Activated CD4-positive, alpha-beta T cell treated with anti-CD3 and anti-CD28 coated beads for 36 hours (primary cell): ENCODE measurements at regions not wholly inside any gene's neighbourhood (a gene's known extent, or its start where the extent isn't known, plus 50 kb on each side); places are given as distances from the start of the nearest gene placed in this dataset.
"Not testable (repeated sequence)": the region's sequence is repeated elsewhere in the genome, so short reads cannot be mapped to it uniquely, and the experiment has no call there.

Source experiments
- ATAC-seq: fragments of 200-7000 bp; cut with Tn5 transposase; one replicate; pipeline ENCODE4 v1.10.0; 2021; ENCODE audit warnings: mild to moderate bottlenecking, moderate library complexity
- CTCF ChIA-PET: fragments of 350-600 bp; sonication (Branson Sonifier 250); formaldehyde crosslinking; loops from one replicate; lab custom pipeline; 2021; ENCODE audit warnings: antibody characterized with exemption; lab: Charles Lee
- POLR2A ChIA-PET: fragments of 350-600 bp; sonication (Branson Sonifier 250); formaldehyde crosslinking; loops from one replicate; lab custom pipeline; 2021; ENCODE audit warnings: antibody characterized with exemption, inconsistent platforms; lab: Charles Lee
- DNase-seq: peaks from one replicate; pipeline ENCODE4 v3.0.0-alpha.2; 2020
- H3K27ac Mint-ChIP-seq: one replicate; pipeline ENCODE4 v1.8.0; 2021; ENCODE audit warnings: mixed read lengths
- H3K27me3 Mint-ChIP-seq: one replicate; pipeline ENCODE4 v1.8.0; 2021; ENCODE audit warnings: mixed read lengths
- H3K36me3 Mint-ChIP-seq: one replicate; pipeline ENCODE4 v1.8.0; 2021; ENCODE audit warnings: low read depth, mixed read lengths
- H3K4me1 Mint-ChIP-seq: one replicate; pipeline ENCODE4 v1.8.0; 2021; ENCODE audit warnings: mixed read lengths
- H3K4me3 Mint-ChIP-seq: one replicate; pipeline ENCODE4 v1.8.0; 2021; ENCODE audit warnings: mild to moderate bottlenecking, moderate library complexity, mixed read lengths
- H3K9me3 Mint-ChIP-seq: one replicate; pipeline ENCODE4 v1.8.0; 2021; ENCODE audit warnings: low read depth, mixed read lengths
- intact Hi-C, 2 experiments: fragments of 100-400 bp; cut with DNase I in 1 of 2; cut with micrococcal nuclease in 1 of 2; formaldehyde crosslinking; loops; one replicate each; pipeline versions ENCODE4 v1.14.2 to v1.15.1; 2022 to 2024; cut with DNase I, micrococcal nuclease

- ChIA-PET POLR2A (no interaction called here), CTCF (no interaction called here)
- Mint-ChIP-seq H3K27me3 (peaks cover 19% of the 10 kb centered on the region), H3K9me3 (peaks cover 4% of the 10 kb centered on the region), H3K36me3 (no peaks in the 10 kb centered on the region), H3K4me3 (no peak overlapping the region), H3K27ac (no peak overlapping the region), H3K4me1 (no peaks in the 10 kb centered on the region)
- no peak for ATAC-seq
- no peak for DNase-seq
- intact Hi-C loops, result no loop called here
These were observed 93.6 kb downstream of the SNRPE start for GRCh38 chr1:203954788-203955552.

- DNase-seq, result no peak
- ATAC-seq, result no peak
- POLR2A ChIA-PET, result no interaction called here
- H3K9me3 Mint-ChIP-seq, result peaks cover 4% of the 10 kb centered on the region
- CTCF ChIA-PET, result interaction anchor here (0.7 kb wide), 1 partner anchor 40 kb away, joined by 4 read pairs; no protein-coding TSS in a partner anchor
- intact Hi-C loops, result no loop called here
- no peak overlapping the region for H3K4me3 Mint-ChIP-seq
- no peak overlapping the region for H3K27ac Mint-ChIP-seq
- no peaks in the 10 kb centered on the region for H3K27me3 Mint-ChIP-seq
- no peaks in the 10 kb centered on the region for H3K4me1 Mint-ChIP-seq
- no peaks in the 10 kb centered on the region for H3K36me3 Mint-ChIP-seq
These were observed 104.2 kb upstream of the SOX13 start for GRCh38 chr1:203968761-203969160.

- no peak overlapping the region for H3K27ac Mint-ChIP-seq
- ChIA-PET CTCF (no interaction called here), POLR2A (no interaction called here)
- no peak for ATAC-seq
- DNase-seq, result no peak
- no peaks in the 10 kb centered on the region for H3K27me3 Mint-ChIP-seq
- H3K4me1 Mint-ChIP-seq, result no peaks in the 10 kb centered on the region
- H3K4me3 Mint-ChIP-seq, result no peak overlapping the region
- peaks cover 10% of the 10 kb centered on the region for H3K9me3 Mint-ChIP-seq
- intact Hi-C loops, result no loop called here
- no peaks in the 10 kb centered on the region for H3K36me3 Mint-ChIP-seq
These were observed 103.1 kb upstream of the SOX13 start for GRCh38 chr1:203969846-203970245.

GRCh38 chr1:203985044-203985443 is 87.9 kb upstream of the SOX13 start:
- no peaks in the 10 kb centered on the region for H3K9me3 Mint-ChIP-seq

GRCh38 chr1:203985676-203986075 is 87.2 kb upstream of the SOX13 start:
- Mint-ChIP-seq H3K27ac (no peak overlapping the region), H3K9me3 (no peaks in the 10 kb centered on the region), H3K27me3 (no peaks in the 10 kb centered on the region), H3K4me3 (no peak overlapping the region), H3K4me1 (no peaks in the 10 kb centered on the region), H3K36me3 (no peaks in the 10 kb centered on the region)
- DNase-seq, result no peak
- intact Hi-C loops, result no loop called here
- ATAC-seq, result no peak
- POLR2A ChIA-PET, result no interaction called here
- CTCF ChIA-PET, result interaction anchor here (0.7 kb wide), 1 partner anchor 143 kb away, joined by 3 read pairs; no protein-coding TSS in a partner anchor

More at GRCh38 chr1:203985044-203985443, 87.9 kb upstream of the SOX13 start:
- H3K36me3 Mint-ChIP-seq, result no peaks in the 10 kb centered on the region
- no peaks in the 10 kb centered on the region for H3K4me1 Mint-ChIP-seq
- DNase-seq, result no peak
- intact Hi-C loops, result no loop called here
- no peak for ATAC-seq
- no peak overlapping the region for H3K27ac Mint-ChIP-seq
- CTCF ChIA-PET, result interaction anchor here (0.7 kb wide), 1 partner anchor 144 kb away, joined by 3 read pairs; no protein-coding TSS in a partner anchor
- H3K4me3 Mint-ChIP-seq, result no peak overlapping the region
- no peaks in the 10 kb centered on the region for H3K27me3 Mint-ChIP-seq
- POLR2A ChIA-PET, result interaction anchor here (0.7 kb wide), 1 partner anchor 203 kb away, joined by 3 read pairs; no protein-coding TSS in a partner anchor

- Mint-ChIP-seq H3K4me3 (no peak overlapping the region), H3K36me3 (no peaks in the 10 kb centered on the region), H3K9me3 (no peaks in the 10 kb centered on the region), H3K27ac (no peak overlapping the region), H3K27me3 (peaks cover 2% of the 10 kb centered on the region), H3K4me1 (no peaks in the 10 kb centered on the region)
- DNase-seq, result no peak
- CTCF ChIA-PET, result no interaction called here
- no peak for ATAC-seq
- POLR2A ChIA-PET, result no interaction called here
- intact Hi-C loops, result no loop called here
These were observed 85.9 kb upstream of the SOX13 start for GRCh38 chr1:203986887-203987461.

- ChIA-PET POLR2A (no interaction called here), CTCF (interaction anchor here (0.7 kb wide), 1 partner anchor 411 kb away, joined by 3 read pairs; no protein-coding TSS in a partner anchor)
- no peak overlapping the region for H3K27ac Mint-ChIP-seq
- no peaks in the 10 kb centered on the region for H3K9me3 Mint-ChIP-seq
- ATAC-seq, result no peak
- no peaks in the 10 kb centered on the region for H3K36me3 Mint-ChIP-seq
- H3K4me1 Mint-ChIP-seq, result no peaks in the 10 kb centered on the region
- DNase-seq, result no peak
- intact Hi-C loops, result no loop called here
- H3K27me3 Mint-ChIP-seq, result peaks cover 4% of the 10 kb centered on the region
- H3K4me3 Mint-ChIP-seq, result no peak overlapping the region
These were observed 82.8 kb upstream of the SOX13 start for GRCh38 chr1:203990118-203990517.

GRCh38 chr1:203992440-203992839 is 80.5 kb upstream of the SOX13 start:
- Mint-ChIP-seq H3K27ac (no peak overlapping the region), H3K4me1 (no peaks in the 10 kb centered on the region), H3K9me3 (no peaks in the 10 kb centered on the region), H3K27me3 (peaks cover 5% of the 10 kb centered on the region), H3K4me3 (no peak overlapping the region), H3K36me3 (no peaks in the 10 kb centered on the region)
- ChIA-PET POLR2A (no interaction called here), CTCF (no interaction called here)
- intact Hi-C loops, result no loop called here
- DNase-seq, result no peak
- ATAC-seq, result no peak

GRCh38 chr1:203993256-203993655 is 79.7 kb upstream of the SOX13 start:
- Mint-ChIP-seq H3K4me3 (no peak overlapping the region), H3K4me1 (no peaks in the 10 kb centered on the region), H3K36me3 (no peaks in the 10 kb centered on the region), H3K27ac (no peak overlapping the region), H3K9me3 (no peaks in the 10 kb centered on the region), H3K27me3 (peaks cover 5% of the 10 kb centered on the region)
- ATAC-seq, result no peak
- ChIA-PET POLR2A (no interaction called here), CTCF (interaction anchor here (0.8 kb wide), 1 partner anchor 1014 kb away, joined by 3 read pairs; no protein-coding TSS in a partner anchor)
- intact Hi-C loops, result no loop called here
- DNase-seq, result no peak

GRCh38 chr1:203995228-203995627 is 77.7 kb upstream of the SOX13 start:
- Mint-ChIP-seq H3K27ac (no peak overlapping the region), H3K27me3 (peaks cover 5% of the 10 kb centered on the region), H3K4me3 (no peak overlapping the region), H3K9me3 (peaks cover 3% of the 10 kb centered on the region), H3K4me1 (no peaks in the 10 kb centered on the region), H3K36me3 (peaks cover 1% of the 10 kb centered on the region)
- intact Hi-C loops, result no loop called here
- no peak for ATAC-seq
- DNase-seq, result no peak
- ChIA-PET POLR2A (no interaction called here), CTCF (no interaction called here)

GRCh38 chr1:203996126-203996525 is 76.8 kb upstream of the SOX13 start:
- intact Hi-C loops, result no loop called here
- no peak for DNase-seq
- POLR2A ChIA-PET, result no interaction called here
- no peak overlapping the region for H3K27ac Mint-ChIP-seq
- no peak for ATAC-seq
- H3K4me1 Mint-ChIP-seq, result peaks cover 5% of the 10 kb centered on the region
- peaks cover 5% of the 10 kb centered on the region for H3K9me3 Mint-ChIP-seq
- H3K4me3 Mint-ChIP-seq, result no peak overlapping the region
- peaks cover 2% of the 10 kb centered on the region for H3K36me3 Mint-ChIP-seq
- peaks cover 5% of the 10 kb centered on the region for H3K27me3 Mint-ChIP-seq
- CTCF ChIA-PET, result interaction anchor here (1.0 kb wide), 1 partner anchor 133 kb away, joined by 3 read pairs; no protein-coding TSS in a partner anchor

- POLR2A ChIA-PET, DNase-seq, H3K4me1 Mint-ChIP-seq, H3K4me3 Mint-ChIP-seq, intact Hi-C loops, H3K36me3 Mint-ChIP-seq, H3K9me3 Mint-ChIP-seq, H3K27ac Mint-ChIP-seq, ATAC-seq, H3K27me3 Mint-ChIP-seq: not testable (repeated sequence)
- CTCF ChIA-PET, result interaction anchor here (0.9 kb wide), 1 partner anchor 19 kb away, joined by 3 read pairs; no protein-coding TSS in a partner anchor
These were observed 74.3 kb upstream of the SOX13 start for GRCh38 chr1:203998571-203998970.
